ENCODE measurements at regions not wholly inside any gene's neighbourhood (a gene's known extent, or its start where the extent isn't known, plus 50 kb on each side); places are given as distances from the start of the nearest gene placed in this dataset.

- no peak overlapping the region for H3K4me3 ChIP-seq (ENCODE audit: low read depth, low read length)
- DNase-seq (ENCODE audit: low read depth), result no peak
- no peak for TF ChIP-seq CTCF (IDR thresholded peaks at IDR 0.05; ENCODE audit: insufficient read depth, low read length)
These were observed 2035.5 kb upstream of the CDH6 start for GRCh38 chr5:29157975-29158374.

GRCh38 chr5:29150840-29151239, 2042.6 kb upstream of the CDH6 start:
- DNase-seq (ENCODE audit: low read depth), result no peak
- TF ChIP-seq CTCF (IDR thresholded peaks at IDR 0.05; ENCODE audit: insufficient read depth, low read length), result no peak
- H3K4me3 ChIP-seq (ENCODE audit: low read depth, low read length), result no peak overlapping the region

- DNase-seq (ENCODE audit: low read depth), result no peak
- no peak overlapping the region for H3K4me3 ChIP-seq (ENCODE audit: low read depth, low read length)
- no peak for TF ChIP-seq CTCF (IDR thresholded peaks at IDR 0.05; ENCODE audit: insufficient read depth, low read length)
These were observed 2044.9 kb upstream of the CDH6 start for GRCh38 chr5:29148581-29148980.

GRCh38 chr5:29148073-29148472, 2045.4 kb upstream of the CDH6 start:
- TF ChIP-seq CTCF (IDR thresholded peaks at IDR 0.05; ENCODE audit: insufficient read depth, low read length), result no peak
- no peak overlapping the region for H3K4me3 ChIP-seq (ENCODE audit: low read depth, low read length)
- no peak for DNase-seq (ENCODE audit: low read depth)

GRCh38 chr5:29143266-29143665, 2050.2 kb upstream of the CDH6 start:
- TF ChIP-seq CTCF (IDR thresholded peaks at IDR 0.05; ENCODE audit: insufficient read depth, low read length), result no peak
- no peak overlapping the region for H3K4me3 ChIP-seq (ENCODE audit: low read depth, low read length)
- no peak for DNase-seq (ENCODE audit: low read depth)

- no peak overlapping the region for H3K4me3 ChIP-seq (ENCODE audit: low read depth, low read length)
- no peak for DNase-seq (ENCODE audit: low read depth)
These were observed 2059.1 kb upstream of the CDH6 start for GRCh38 chr5:29134418-29134817.

More at GRCh38 chr5:29134418-29134817, 2059.1 kb upstream of the CDH6 start:
- no peak for TF ChIP-seq CTCF (IDR thresholded peaks at IDR 0.05; ENCODE audit: insufficient read depth, low read length)
